Mesothelial cell of epicardium (in vitro differentiated cells): ENCODE measurements at regions not wholly inside any gene's neighbourhood (a gene's known extent, or its start where the extent isn't known, plus 50 kb on each side); places are given as distances from the start of the nearest gene placed in this dataset.
"Not testable (repeated sequence)": the region's sequence is repeated elsewhere in the genome, so short reads cannot be mapped to it uniquely, and the experiment has no call there.

Experiments
- DNase-seq, 2 experiments: peaks; one replicate each; pipeline ENCODE4 v3.0.0; 2021; ENCODE audit warnings: low spot score in 2 of 2; ENCODE audit not compliant: unreplicated experiment in 2 of 2
- H3K27ac Mint-ChIP-seq: 2 replicates; pipeline ENCODE4 v1.8.0; 2021; ENCODE audit warnings: mixed read lengths
- H3K27me3 Mint-ChIP-seq: 2 replicates; pipeline ENCODE4 v1.8.0; 2021; ENCODE audit warnings: low read depth, mixed read lengths
- H3K36me3 Mint-ChIP-seq: 2 replicates; pipeline ENCODE4 v1.8.0; 2021; ENCODE audit warnings: mixed read lengths
- H3K4me1 Mint-ChIP-seq: 2 replicates; pipeline ENCODE4 v1.8.0; 2021; ENCODE audit warnings: mixed read lengths
- H3K4me3 Mint-ChIP-seq: 2 replicates; pipeline ENCODE4 v1.8.0; 2021; ENCODE audit warnings: mild to moderate bottlenecking, moderate library complexity, mixed read lengths
- H3K9me3 Mint-ChIP-seq: 2 replicates; pipeline ENCODE4 v1.8.0; 2021; ENCODE audit warnings: mixed read lengths
- TF ChIP-seq, protein P1 (sequence below): fragments of 200-600 bp; sonication (generic); IDR thresholded peaks from one replicate; pipeline ENCODE4 v1.5.0; 2021; ENCODE audit warnings: antibody characterized with exemption; ENCODE audit not compliant: unreplicated experiment

DNA sequence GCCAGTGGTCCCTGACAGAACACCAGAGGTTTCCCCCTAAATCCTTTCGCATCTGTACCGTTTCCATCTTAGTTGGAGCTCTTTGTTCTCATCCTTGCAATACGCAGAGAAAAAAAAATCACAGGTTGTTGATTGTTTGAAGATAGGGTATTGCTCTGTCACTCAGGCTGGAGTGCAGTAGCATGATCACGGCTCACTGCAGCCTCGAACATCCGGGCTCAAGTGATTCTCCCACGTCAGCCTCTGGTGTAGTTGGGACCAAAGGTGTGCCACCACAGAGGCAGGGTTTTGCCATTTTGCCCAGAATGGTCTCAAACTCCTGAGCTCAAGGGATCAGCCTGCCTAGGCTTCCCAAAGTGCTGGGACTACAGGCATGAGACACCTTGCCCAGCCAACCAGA is 185.9 kb downstream of the FAM72C start:
- not testable (repeated sequence) for H3K4me3 Mint-ChIP-seq, H3K27ac Mint-ChIP-seq, H3K27me3 Mint-ChIP-seq, H3K36me3 Mint-ChIP-seq, H3K9me3 Mint-ChIP-seq, DNase-seq, H3K4me1 Mint-ChIP-seq

GRCh38 chr1:143784239-143784882 is 187.4 kb downstream of the FAM72C start:
- not testable (repeated sequence) for H3K27ac Mint-ChIP-seq, H3K36me3 Mint-ChIP-seq, DNase-seq, H3K27me3 Mint-ChIP-seq, H3K4me1 Mint-ChIP-seq, H3K9me3 Mint-ChIP-seq, H3K4me3 Mint-ChIP-seq

GRCh38 chr1:143778178-143778577 is 193.6 kb downstream of the FAM72C start:
- not testable (repeated sequence) for H3K4me1 Mint-ChIP-seq, H3K36me3 Mint-ChIP-seq, H3K27ac Mint-ChIP-seq, H3K4me3 Mint-ChIP-seq, DNase-seq, H3K9me3 Mint-ChIP-seq, H3K27me3 Mint-ChIP-seq

- not testable (repeated sequence) for H3K27ac Mint-ChIP-seq, DNase-seq, H3K4me1 Mint-ChIP-seq, H3K9me3 Mint-ChIP-seq, H3K4me3 Mint-ChIP-seq, H3K27me3 Mint-ChIP-seq, H3K36me3 Mint-ChIP-seq
Observed at GRCh38 chr1:143764831-143765230, 207.0 kb downstream of the FAM72C start.

GRCh38 chr1:143760366-143760765 is 211.4 kb downstream of the FAM72C start:
- H3K27ac Mint-ChIP-seq, DNase-seq, H3K36me3 Mint-ChIP-seq, H3K4me1 Mint-ChIP-seq, H3K4me3 Mint-ChIP-seq, H3K9me3 Mint-ChIP-seq, H3K27me3 Mint-ChIP-seq: not testable (repeated sequence)

DNA sequence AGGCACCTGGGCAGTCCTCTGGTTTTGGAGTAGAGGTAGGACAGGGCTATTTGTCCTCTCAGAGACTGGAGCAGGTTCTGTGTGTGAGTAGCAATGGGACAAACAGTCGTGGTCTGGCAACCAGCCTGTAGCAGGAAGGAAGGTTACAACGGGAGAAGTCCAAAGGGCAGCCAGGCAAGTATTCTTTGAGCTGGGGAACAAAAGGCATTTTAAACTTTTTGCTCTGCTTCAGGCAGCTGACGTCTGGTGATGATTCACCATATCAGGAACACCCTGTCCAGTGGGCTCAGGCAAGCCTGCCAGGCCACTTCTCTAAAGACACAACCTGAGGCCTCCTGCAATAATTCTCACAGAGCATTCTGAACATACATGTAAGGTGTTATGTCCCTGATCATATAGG is 215.8 kb downstream of the FAM72C start:
- not testable (repeated sequence) for H3K27me3 Mint-ChIP-seq, H3K4me3 Mint-ChIP-seq, DNase-seq, H3K36me3 Mint-ChIP-seq, H3K4me1 Mint-ChIP-seq, H3K27ac Mint-ChIP-seq
- H3K9me3 Mint-ChIP-seq, result peaks cover 22% of the 10 kb centered on the region

- no peaks in the 10 kb centered on the region for H3K27me3 Mint-ChIP-seq
- no peaks in the 10 kb centered on the region for H3K36me3 Mint-ChIP-seq
- H3K9me3 Mint-ChIP-seq, result peaks cover 33% of the 10 kb centered on the region
- DNase-seq, result no peak
- no peak overlapping the region for H3K27ac Mint-ChIP-seq
- TF ChIP-seq, protein P1, sequence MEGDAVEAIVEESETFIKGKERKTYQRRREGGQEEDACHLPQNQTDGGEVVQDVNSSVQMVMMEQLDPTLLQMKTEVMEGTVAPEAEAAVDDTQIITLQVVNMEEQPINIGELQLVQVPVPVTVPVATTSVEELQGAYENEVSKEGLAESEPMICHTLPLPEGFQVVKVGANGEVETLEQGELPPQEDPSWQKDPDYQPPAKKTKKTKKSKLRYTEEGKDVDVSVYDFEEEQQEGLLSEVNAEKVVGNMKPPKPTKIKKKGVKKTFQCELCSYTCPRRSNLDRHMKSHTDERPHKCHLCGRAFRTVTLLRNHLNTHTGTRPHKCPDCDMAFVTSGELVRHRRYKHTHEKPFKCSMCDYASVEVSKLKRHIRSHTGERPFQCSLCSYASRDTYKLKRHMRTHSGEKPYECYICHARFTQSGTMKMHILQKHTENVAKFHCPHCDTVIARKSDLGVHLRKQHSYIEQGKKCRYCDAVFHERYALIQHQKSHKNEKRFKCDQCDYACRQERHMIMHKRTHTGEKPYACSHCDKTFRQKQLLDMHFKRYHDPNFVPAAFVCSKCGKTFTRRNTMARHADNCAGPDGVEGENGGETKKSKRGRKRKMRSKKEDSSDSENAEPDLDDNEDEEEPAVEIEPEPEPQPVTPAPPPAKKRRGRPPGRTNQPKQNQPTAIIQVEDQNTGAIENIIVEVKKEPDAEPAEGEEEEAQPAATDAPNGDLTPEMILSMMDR, result no peak
- H3K4me3 Mint-ChIP-seq, result no peak overlapping the region
- no peaks in the 10 kb centered on the region for H3K4me1 Mint-ChIP-seq
Observed at GRCh38 chr1:143748906-143749305, 222.9 kb downstream of the FAM72C start.

- Mint-ChIP-seq H3K36me3 (no peaks in the 10 kb centered on the region), H3K27ac (peak overlapping the region; percentile 61), H3K4me1 (peaks cover 2% of the 10 kb centered on the region), H3K27me3 (peaks cover 11% of the 10 kb centered on the region), H3K9me3 (peaks cover 16% of the 10 kb centered on the region), H3K4me3 (peak overlapping the region; percentile 65)
- DNase-seq, result no peak
- TF ChIP-seq, protein P1, result no peak
Observed at GRCh38 chr1:143736562-143736961, 235.2 kb downstream of the FAM72C start.

DNA sequence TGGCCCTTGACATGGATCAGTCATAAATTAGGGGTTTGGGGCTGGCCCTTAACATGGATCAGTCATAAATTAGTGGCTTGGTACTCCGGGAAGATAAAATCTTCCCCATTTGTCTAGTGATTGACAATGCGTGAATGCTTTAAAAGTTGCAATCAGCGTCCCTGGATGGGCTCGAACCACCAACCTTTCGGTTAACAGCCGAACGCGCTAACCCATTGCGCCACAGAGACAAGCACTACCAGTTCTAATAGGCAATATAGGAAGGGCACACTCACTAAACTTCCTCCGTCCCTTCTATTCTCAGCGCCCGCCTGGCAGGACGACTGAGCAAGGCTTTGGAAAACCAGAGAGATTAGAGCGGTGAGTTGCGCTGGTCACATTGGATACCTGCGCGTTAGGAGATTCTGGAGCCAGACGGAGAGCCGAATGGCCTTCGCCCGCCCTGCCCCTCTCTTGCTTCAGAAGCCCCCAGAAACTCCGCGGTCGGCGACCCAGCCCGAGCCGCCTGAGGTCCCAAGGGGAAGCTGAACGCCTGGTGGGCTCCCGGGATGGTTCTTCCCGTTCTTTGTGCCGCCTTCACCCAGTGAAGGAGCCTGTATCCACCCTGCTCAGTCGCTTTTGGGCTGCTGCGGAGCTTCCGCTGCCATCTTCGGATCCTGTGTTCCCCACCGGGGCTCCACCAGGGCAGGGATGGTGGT is 235.9 kb downstream of the FAM72C start:
- Mint-ChIP-seq H3K4me1 (peaks cover 2% of the 10 kb centered on the region), H3K4me3 (peak overlapping the region; percentile 65), H3K36me3 (no peaks in the 10 kb centered on the region), H3K9me3 (peaks cover 18% of the 10 kb centered on the region), H3K27me3 (peaks cover 12% of the 10 kb centered on the region), H3K27ac (peak overlapping the region; percentile 61)
- DNase-seq, result no peak
- TF ChIP-seq, protein P1, result no peak

- Mint-ChIP-seq H3K9me3 (peaks cover 20% of the 10 kb centered on the region), H3K27ac (peak overlapping the region; percentile 76), H3K27me3 (peaks cover 12% of the 10 kb centered on the region)
- H3K4me3 Mint-ChIP-seq, H3K36me3 Mint-ChIP-seq, H3K4me1 Mint-ChIP-seq, DNase-seq: not testable (repeated sequence)
Observed at GRCh38 chr1:143734261-143734660, 237.5 kb downstream of the FAM72C start.

GRCh38 chr1:143730890-143731289 is 240.9 kb downstream of the FAM72C start:
- H3K27ac Mint-ChIP-seq, H3K4me3 Mint-ChIP-seq, H3K27me3 Mint-ChIP-seq, DNase-seq, H3K36me3 Mint-ChIP-seq, H3K4me1 Mint-ChIP-seq: not testable (repeated sequence)
- peaks cover 28% of the 10 kb centered on the region for H3K9me3 Mint-ChIP-seq
